Activated CD4-positive, alpha-beta T cell treated with anti-CD3 and anti-CD28 coated beads, Interleukin-2, amount 50 U/mL, for 16 hours (primary cell): ENCODE measurements at regions not wholly inside any gene's neighbourhood (a gene's known extent, or its start where the extent isn't known, plus 50 kb on each side); places are given as distances from the start of the nearest gene placed in this dataset.
"Not testable (repeated sequence)": the region's sequence is repeated elsewhere in the genome, so short reads cannot be mapped to it uniquely, and the experiment has no call there.

Experiments used
- DNase-seq: peaks from one replicate; pipeline ENCODE4 v3.0.0-alpha.2; 2020

DNA sequence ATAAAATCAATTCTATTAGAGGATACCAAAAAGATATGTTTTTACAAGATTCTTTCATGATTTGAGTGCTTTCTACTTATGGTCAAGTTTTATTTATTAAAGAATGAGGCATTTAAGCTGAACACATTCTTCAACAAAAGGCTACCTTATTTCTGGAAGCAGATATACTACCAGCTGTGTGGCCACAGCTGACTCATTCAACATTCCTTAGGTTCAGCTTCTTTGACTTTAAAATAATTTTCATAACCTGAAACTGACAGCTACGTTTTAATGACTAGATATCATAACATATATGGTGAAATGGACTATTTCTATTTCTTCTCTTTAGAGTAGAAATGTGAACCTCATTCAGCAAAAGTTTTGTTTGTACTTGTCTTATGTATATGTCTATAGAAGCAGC is 414.2 kb upstream of the SEMA3C start:
- no peak for DNase-seq

GRCh38 chr7:81331061-81332018 is 412.5 kb upstream of the SEMA3C start:
- DNase-seq: no peak

- DNase-seq: no peak
These were observed 411.3 kb upstream of the SEMA3C start for GRCh38 chr7:81330108-81330507.

DNA sequence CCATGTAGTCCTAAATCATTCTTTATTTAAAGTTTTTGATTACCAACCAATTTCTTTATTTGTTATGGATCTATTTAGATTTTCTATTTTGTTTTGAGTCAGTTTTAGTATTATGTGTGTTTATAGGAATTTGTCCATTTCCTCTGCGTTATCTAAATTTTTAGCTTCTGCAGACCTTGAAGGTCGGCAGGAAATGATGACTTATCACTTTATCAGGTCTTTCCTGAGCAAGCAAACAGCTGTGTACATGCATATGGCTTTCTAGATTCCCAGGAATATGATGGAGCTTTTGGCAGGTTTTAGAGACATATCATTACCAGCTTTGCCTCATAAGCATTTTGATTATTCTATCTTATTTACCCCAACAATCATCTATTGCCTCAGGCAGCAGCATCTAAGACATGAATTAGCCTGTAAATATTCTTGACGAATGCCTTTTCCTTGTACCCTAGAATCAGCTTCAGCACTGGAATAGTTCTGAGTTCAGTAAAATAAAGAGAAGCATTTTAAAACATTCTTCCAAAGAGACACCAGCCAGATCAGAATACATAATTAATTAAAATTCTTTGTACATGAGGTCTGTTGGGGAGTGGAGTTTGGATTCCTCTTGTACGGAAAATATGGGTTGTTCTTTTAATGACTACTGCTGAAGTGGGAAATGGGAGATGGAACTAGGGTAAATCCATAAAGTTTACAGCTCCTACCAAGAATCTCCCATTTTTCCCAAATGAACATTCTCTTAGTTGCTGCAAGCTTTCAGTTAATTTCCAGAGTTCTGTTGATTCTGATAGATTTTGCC is 408.8 kb upstream of the SEMA3C start:
- no peak for DNase-seq

DNA sequence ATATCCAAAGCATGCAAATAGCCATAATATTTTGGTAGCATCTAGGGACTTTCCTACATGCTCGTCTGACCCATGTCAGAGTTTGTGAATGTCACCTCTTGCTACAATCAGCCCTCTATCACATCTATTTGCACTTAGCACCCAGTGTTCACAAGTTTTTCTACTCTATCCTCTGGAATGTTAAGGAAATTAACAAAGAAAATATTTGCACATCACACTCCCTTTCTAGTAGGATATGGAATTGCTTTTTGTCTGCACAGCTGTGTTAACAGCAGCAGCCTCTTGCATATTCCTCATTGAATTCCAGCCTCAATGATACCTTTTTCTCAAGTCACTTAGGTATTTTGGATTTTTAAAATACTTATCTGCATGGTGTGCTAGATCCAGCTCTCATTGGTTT is 403.1 kb upstream of the SEMA3C start:
- no peak for DNase-seq

- no peak for DNase-seq
These were observed 398.9 kb upstream of the SEMA3C start for GRCh38 chr7:81317741-81318140.

GRCh38 chr7:81308643-81309322 is 389.9 kb upstream of the SEMA3C start:
- DNase-seq: no peak

- DNase-seq: no peak
These were observed 383.0 kb upstream of the SEMA3C start for GRCh38 chr7:81301815-81302214.

DNA sequence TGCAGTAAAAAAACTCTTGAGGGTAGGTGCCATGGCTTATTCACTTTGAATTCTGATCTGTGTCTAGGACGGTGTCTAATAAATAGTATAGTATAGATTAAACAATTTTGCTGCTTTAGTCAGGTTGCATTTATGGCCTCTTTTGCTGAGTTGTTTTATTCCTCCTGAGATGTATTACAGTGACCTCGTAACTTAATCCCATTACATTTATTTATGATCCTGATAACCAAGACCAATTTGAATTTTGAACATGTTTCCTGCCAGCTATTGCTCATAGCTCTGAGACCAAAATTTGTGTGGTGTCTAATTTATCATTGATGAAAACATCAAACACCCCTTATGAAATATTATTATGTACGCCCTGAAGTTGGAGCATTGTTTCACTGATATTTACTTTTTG is 381.9 kb upstream of the SEMA3C start:
- no peak for DNase-seq

GRCh38 chr7:81299711-81300110 is 380.9 kb upstream of the SEMA3C start:
- no peak for DNase-seq

- DNase-seq: no peak
These were observed 380.3 kb upstream of the SEMA3C start for GRCh38 chr7:81298951-81299666.

DNA sequence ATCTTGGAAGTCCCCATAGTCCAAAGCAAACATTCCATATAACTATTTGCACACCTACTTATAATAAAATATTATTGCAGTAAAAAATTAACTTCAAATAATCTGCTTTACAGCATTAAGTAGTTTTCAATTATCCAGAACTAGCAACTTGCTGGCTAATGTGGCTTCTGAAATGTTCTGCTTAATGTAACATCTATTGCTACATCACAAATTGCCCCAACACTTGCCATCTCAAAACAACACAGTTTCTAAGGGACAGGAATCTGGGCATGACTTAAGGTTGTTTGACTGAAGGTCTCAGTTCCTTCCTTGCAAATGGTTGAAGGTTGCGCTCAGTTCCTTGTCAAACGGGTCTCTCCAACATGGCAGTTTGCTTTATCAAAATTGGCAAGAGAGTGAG is 378.5 kb upstream of the SEMA3C start:
- DNase-seq: no peak

DNA sequence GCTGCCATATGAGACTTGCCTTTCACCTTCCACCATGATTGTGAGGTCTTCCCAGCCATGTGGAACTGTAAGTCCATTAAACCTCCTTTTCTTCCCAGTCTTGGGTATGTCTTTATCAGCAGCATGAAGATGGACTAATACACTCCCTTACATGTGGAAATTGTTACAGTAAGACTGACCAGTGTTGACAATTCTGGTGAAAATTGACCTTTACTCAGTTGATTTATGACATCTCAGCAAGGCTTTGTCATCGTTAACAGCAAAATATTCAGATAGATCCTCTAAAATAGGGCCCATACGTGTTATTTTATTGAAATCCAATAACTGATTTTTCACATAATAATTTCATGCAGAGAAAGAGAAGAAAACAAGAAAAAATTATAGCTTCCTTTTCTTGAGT is 377.9 kb upstream of the SEMA3C start:
- no peak for DNase-seq

- DNase-seq: no peak
These were observed 376.2 kb upstream of the SEMA3C start for GRCh38 chr7:81294897-81295515.

- no peak for DNase-seq
These were observed 375.0 kb upstream of the SEMA3C start for GRCh38 chr7:81293806-81294205.

- not testable (repeated sequence) for DNase-seq
These were observed 367.9 kb upstream of the SEMA3C start for GRCh38 chr7:81286754-81287153.

- peak; percentile 1 for DNase-seq
These were observed 366.5 kb upstream of the SEMA3C start for GRCh38 chr7:81285142-81285871.

- no peak for DNase-seq
These were observed 365.7 kb upstream of the SEMA3C start for GRCh38 chr7:81284576-81284975.

DNA sequence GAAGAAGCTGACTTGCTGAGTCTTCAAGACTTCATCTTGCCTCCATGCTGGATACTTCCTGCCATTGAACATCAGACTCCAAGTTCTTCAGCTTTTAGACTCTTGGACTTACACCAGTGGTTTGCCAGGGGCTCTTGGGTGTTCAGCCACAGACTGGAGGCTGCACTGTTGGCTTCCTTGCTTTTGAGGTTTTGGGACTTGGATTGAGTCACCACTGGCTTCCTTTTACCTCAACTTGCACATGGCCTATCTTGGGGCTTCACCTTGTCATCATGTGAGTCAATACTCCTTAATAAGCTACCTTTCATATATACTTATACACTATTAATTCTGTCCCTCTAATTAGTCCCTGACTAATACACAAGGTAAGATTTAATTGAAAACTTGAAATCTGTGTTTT is 361.7 kb upstream of the SEMA3C start:
- no peak for DNase-seq

DNA sequence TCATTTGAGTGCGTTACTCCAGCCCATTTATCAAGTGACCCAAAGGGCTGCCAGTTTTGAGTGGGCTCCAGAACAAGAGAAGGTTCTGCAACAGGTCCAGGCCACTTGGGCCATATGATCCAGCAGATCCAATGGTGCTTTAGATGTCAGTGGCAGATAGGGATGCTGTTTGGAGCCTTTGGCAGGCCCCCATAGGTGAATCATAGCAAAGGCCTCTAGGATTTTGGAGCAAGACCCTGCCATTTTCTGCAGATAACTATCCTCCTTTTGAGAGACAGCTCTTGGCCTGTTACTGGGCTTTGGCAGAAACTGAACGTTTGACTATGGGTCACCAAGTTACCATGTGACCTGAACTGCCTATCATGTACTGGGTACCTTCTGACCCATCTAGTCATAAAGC is 358.8 kb upstream of the SEMA3C start:
- DNase-seq: no peak

GRCh38 chr7:81273601-81274397 is 354.9 kb upstream of the SEMA3C start:
- DNase-seq: no peak
